HG02763 (cell line): ENCODE measurements at regions not wholly inside any gene's neighbourhood (a gene's known extent, or its start where the extent isn't known, plus 50 kb on each side); places are given as distances from the start of the nearest gene placed in this dataset.

Source experiments
- ATAC-seq: cut with Tn5 transposase; IDR thresholded peaks from one replicate; pipeline ENCODE4 v1.9.1; 2021; ENCODE audit warnings: mild to moderate bottlenecking, moderate library complexity; ENCODE audit not compliant: unreplicated experiment

DNA sequence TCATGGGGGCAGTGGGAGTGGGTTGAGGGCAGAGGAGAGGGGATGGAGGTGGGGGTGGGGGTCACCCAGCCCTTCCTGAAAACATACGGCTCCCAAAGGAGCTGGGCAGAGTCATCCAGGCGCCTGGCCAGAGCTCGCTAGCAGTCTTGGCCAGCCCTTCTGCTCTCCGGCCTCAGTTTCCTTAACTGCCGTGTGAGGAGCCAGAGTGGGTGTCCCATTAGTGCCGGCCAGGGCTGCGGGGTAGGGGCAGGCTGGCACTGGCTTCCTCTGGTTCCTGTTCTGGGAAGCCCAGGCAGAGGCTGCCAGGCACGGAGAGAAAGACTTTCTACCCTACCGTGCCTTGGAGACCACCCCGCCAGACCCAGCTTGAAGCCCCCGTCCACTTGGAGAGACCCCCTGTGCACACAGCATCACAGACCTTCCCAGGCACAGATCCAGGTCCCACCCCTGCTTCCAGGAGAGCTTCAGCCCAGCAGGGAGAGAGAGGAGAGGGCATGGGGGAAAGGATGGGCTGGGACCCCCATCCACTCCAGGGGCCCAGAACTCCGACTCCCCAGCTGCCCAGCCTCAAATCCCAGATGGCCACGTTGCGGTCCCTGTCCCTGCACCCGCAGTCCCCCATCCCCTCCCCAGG, 93.3 kb downstream of the RFLNA start:
- no peak for ATAC-seq

DNA sequence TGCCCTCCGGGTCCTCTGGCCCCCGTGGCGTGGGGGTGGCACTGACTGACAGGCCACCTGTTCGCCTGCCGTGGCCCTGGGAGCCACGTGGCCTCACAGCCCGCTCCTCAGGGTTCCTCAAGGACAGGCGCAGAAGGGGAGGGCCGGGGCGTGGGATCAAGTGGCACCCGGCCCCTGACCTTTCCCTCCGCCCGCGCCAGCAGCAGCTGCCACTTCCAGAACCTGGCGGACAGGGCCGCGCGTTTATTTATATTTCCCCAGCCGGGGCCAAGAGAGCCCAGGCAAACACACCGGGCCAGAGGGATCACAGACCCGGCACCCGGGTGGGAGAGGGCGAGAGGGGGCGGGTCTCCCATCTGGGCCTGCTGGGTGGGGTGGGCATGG, 92.6 kb downstream of the RFLNA start:
- no peak for ATAC-seq

DNA sequence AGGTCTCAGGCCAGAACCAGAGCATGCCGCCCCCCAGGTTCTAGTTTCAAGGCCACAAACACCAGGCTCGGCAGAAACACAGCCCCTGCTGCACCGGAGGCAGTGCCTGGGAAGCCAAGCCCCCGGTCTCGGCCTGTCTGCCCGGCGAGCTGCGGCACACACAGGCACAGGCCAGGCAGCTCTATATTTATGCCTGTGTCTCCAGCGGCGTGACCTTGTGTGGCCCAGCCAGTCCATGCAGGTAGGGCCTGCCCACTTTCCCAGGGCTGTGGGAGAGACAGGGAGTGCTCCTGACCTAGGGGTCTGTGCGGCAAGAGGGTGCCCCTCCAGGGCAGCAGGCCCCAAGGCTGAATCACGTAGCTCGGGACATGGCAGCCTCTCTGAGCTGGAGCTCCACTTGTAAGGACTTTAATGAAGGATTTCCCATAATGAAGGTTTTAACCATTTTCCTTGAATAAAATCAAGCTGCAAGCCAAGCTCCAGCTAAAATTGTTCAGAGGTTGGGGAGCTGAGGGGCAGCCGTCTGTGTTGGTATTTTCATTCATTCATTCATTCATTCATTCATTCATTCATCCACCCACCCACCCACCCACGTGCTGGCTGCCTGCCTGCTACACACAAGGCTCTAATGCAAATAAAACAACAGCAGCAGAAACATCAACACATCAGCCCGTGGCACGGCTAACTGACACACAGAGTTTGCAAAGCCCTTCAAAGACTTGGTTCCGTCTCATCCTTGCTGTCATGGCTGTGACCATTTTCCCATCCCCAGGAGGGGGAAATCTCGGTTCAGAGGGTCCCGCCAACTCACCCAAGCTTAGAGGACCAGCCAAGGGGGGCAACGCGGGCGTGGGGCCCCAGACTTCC, 92.0 kb downstream of the RFLNA start:
- no peak for ATAC-seq

DNA sequence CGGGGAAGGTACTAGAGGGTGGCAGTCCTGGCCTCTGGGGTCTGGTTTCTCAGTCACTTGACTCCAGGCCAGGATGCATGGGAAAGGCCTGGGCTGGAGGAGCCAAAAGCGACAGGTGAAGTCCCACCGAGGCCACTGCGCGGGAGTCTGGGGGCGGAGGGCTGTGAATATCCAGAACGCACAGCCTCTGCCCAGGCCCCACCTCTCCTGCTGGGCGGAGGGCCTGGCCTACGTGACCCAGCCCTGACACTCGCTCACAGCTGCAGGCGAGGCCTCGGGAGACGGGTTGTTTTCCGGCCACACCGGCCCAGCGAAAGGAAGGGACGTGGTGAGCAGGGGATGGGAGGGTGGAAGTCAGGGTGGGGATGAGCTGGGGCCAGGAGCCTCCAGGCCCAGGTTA, 91.2 kb downstream of the RFLNA start:
- ATAC-seq: no peak

DNA sequence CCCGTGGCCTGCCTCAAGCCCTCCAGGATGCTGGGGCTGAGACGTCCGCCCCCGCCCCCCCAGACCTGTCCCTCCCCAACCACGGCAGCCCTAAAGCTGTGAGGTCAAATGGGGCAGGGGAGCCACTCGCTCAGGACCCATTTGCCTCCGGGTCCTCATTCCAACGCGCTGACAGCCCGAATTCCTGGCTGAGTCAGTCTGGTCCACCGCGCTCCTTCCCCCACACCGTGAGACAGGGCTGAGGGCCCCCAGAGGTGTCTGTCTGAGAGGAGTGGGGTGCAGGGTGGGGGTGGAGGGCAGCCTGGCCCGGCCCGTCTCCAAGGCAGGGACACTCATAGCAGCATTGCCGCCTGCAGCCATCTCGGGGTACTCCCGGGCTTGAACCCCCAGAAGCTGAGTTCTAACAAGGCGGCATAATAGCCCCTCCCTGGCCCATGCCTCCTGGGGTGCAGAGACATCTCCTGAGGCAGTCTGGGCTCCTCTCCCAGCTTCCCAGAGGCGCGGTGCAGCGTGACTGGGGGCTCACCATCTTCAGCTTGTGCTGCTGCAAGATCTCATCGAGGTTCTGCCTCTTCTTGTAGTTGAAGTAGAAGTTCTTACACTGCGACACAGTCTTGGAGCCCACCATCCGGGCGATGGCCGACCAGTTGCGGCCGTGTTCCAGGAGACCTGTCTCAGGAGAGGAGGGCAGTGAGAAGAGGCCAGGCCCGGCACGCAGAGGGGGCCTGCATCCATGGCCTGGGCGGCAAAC, 90.5 kb downstream of the RFLNA start:
- ATAC-seq: no peak

DNA sequence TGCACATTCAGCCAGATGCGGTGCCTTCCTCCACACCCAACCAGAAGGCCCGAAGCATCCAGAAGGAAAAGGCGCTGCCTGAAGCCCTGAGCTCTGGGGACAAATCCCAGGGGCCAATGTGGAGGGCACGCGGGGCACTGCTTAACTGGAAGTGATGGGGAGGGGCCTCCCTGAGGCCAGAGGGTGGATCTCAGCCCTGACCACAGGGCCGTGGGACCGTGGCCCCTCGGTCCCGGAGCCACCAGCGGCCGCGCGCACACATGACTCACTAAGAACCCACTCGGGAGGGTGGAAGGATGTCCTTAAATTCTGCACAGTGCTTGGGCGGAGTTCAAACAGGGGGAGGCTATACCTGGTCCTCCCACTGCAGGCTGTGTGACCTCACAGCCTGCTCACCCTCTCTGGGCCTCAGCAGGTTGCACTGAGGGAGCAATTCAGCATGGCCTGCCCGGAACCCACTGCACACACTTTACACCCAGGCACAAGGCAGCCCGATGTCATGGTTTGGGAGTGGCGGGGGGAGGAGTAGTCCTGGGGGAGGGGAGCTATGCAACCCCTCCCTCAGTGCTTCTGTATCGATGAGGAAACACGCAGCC, 89.5 kb downstream of the RFLNA start:
- ATAC-seq: no peak

DNA sequence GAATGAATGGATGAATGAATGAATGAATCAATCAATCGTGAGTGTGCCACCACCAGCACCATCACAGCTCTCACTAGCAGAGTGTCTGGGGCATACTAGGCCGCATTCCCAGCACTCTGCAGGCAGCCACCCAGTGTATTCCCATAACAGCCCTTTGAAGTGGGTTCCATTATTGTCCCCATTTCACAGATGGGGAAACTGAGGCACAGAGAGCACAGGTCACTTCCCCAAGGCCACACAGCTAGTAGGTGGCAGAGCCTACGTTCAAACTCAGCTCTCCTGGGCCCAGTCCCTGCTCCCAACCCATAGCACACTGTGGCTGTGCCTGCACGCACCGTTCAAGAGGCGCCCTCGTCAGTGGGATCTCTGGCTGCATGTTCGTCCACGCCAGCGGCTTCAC, 88.1 kb downstream of the RFLNA start:
- ATAC-seq: no peak

DNA sequence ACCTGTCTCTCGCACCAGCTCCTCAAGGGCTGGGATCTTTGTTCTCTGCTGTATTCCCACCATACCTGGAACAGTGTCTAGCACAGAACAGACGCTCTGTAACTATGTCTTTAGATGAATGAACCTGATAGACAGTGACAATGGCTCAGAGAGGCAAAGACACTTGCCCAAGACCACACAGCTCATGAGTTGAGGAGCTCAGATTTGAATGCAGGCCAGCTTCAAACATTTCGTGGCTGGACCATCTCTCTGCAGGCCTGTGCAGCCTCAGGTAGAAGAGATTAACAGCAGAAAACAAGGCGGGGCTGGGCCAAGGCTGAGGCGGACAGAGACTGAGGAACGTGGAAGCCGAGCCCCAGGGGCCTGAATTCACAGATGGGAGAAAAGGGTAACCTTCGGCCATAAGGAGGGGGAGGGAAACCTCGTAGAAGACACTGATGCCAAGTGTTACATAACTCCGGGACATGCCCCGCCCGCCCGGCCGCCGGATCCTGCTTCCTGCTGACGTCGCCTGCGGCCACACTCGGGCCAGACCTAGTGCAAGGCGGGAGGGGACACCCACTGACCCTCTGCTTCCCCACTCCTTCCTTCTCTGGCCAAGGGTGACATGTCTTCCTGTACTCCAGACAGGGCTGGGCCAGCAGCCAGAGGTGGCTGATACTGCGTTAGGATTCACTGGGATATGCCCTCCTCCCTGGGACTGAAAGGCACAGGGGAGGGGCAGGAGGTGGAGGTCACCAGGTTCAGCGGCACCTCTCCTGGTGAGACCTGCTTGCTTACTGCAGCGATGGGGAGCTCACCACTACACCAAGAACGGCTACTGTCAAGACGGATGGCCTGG, 86.8 kb downstream of the RFLNA start:
- ATAC-seq: no peak

DNA sequence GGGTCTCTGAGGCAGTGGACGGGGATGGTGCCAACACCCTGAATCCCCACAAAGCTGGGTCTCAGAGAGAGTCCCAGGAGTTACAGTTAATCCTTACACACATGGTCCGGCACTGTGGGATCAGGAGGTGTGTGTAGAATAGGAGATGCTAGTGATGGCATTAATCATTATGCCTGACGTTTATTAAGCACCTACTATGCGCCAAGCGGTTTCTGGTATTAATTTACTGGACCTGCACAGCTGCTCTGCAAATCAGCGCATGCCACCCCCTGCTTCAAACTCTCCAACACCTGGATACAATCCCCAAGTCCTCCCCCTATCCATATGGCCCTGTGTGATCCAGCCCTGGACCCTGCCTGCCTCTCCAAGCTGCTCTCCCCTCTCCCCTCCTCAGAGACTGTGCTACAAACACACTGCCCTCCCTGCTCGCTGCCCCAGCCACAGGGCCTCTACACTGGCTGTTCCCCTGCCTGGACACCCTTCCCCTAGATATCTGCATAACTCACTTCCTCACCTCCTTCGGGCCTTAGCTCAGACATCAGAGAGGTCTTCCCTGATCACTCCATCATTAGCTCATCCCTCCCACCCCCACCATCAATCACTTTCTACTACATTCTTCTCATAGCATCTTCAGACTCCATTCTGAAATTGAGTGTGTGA, 86.0 kb downstream of the RFLNA start:
- no peak for ATAC-seq

DNA sequence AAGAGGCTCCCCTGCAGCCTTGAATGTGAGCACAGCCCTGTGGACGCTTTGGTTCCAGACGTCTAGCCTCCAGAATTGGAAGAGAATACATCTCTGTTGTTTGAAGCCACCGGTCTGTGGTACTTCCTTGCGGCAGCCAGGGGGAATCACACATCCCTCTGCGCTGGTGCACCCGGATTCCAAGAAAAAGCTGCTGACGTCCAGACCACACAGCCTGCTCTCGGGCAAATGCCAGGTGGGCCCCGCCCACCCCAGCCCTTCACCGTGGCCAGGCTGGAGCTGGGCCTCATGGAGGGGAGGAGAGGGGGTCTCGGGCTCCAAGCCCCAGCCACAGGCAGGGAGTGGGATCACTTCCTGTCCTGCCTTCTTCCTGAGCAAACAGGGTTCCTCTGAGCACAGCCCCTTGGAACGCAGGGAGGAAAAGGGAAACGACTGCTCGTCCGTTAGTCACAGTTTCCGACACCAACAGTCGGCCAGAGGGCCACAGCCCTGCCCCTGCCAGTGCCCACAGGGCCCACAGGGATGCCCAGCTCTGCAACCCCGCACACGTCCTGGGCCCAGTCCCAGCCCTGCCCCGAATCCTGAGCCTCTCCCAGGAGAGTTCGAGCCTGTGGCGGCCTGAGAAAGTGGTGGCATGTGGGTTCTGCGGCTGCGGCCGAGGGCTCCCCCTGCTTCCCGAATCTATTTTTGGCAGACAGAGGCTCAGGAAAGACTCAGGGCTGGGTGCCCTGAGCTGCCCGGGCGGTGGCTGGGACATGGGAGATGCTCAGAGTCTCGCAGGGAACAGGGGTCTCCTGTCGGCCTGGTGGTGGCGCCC, 85.3 kb downstream of the RFLNA start:
- no peak for ATAC-seq

DNA sequence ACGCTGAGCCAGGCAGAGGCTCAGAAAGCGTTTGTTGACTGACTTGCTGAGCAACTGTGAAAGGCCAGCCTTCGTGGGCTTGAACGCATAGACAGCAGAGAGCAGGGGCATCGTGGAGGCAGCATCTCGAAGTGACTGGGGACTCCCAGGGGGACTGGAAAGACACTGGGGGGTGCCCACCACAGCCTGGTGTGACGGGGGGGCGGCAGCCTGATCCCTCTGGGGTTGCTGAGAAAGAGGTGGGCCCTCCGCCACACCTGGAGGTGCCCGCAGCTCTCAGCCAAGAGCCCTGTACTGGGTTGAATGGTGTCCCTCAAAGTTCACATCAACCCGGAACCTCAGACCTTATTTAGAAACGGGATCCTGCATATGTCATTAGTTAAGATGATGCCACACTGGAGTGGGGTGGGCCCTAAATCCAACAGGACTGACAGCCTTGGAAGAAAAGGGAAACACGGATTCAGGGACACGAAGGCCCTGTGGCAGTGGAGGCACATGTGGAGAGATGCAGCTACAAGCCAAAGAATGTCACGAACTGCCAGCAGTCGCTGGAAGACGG, 84.6 kb downstream of the RFLNA start:
- ATAC-seq: no peak

DNA sequence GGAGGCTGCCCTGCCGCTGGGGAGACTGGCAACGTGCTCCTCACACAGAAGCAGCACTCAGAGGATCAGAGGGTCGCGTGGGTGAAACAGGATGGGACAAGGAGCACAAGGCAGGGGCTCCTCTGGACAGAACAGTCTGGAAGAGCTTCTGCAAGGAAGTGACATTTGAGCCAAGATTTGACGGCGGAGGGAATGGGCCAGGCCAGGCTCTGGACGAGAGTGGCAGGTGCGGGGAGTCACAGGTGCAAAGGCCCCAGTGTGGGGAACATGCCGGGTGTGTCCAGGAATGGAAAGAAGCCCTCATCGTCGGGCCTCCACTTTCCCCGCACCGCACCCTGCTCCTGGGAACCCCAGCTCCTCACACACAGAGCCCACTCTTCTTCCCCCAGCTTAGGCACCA, 84.0 kb downstream of the RFLNA start:
- no peak for ATAC-seq

DNA sequence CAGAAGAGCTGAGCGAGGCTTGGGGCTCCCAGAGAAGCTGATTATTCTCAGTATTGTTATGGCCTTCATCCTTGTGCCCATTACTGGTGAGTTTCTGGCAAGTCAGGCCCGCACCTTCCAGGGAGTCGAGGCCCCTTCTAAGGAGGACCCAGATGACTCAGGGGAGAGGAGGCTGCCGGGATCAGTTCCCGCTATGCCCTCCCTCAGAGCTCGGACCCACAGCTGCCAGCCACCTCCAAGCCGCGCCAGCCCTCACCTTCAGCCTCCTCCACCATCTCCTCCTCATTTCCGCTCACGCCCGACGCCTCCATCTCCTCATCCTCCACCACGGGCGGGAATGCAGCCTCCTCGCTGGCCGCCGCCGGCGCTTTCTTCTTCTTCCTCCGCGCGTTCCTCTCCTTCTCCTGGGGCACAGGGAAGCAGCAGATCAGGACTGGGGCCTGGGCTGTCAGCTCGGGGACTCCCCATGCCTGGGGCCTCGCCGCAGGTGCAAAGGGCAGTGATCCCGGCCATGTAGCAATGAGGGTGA, 83.2 kb downstream of the RFLNA start:
- no peak for ATAC-seq

DNA sequence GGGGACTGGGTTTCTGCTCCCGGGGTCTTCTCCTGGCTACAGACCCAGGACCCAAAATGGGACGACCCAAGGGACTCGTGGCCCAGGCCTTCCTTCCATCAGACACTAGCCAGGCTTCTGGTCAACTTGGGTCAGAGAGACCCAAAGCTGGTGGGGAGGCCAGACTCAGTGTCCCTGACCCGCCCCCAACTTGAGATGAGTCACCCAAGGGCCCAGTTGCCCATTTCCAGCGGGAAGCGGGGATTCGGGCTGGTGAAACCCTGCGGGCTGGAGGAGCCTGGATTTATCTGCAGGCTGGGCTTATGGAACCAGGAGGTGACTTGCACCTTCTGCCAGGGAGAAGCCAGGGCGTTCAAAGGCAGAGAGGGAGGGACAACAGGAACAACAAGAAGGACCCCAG, 81.5 kb downstream of the RFLNA start:
- no peak for ATAC-seq

DNA sequence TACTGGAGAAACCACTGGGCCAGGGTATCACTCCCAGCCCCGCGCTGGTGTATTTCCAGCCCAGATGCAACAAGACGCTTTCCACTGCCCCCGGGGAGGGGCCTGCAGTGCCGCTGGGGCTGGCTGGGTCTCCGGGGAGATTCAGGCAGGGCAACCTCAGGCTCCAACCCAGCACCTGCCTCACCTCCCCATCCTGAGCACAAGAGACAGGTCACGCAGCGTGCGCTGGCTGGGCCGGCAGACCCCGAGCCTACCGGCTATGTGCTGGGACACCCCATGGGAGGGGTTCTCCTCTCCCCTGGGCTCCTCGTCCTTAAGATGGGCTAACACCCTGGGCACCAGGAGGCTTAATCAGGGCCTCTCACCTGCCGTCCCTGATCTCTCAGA, 80.9 kb downstream of the RFLNA start:
- no peak for ATAC-seq

DNA sequence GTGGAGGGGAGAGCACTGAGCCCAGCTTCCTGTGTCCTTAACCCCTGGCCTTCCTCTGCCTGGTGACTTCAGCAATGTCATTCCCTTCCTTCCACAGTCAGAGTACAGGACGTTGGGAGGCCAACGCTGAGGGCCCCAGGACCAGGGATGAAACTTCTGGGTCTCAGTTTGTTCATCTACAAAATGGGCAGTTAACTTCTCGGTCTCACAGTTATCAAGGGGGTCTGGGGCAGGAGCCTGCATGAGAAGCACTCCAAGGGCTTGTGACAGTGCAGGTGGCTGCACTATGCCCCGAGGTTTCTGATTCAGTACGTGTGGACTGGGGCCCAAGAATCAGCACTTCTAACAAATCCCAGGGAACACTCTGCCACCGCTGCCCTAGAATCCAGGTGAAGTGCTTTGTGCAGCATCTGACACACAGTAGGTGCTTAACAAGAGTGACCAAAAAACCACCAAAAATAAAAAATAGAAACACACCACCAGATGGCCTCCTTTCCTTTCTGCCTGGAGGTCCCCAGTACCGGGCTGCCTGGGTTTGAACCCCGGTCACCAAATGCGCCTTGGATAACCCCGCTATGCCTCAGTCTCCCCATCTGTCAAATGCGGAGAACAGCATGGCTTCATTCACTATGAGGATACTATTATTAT, 80.4 kb downstream of the RFLNA start:
- no peak for ATAC-seq

DNA sequence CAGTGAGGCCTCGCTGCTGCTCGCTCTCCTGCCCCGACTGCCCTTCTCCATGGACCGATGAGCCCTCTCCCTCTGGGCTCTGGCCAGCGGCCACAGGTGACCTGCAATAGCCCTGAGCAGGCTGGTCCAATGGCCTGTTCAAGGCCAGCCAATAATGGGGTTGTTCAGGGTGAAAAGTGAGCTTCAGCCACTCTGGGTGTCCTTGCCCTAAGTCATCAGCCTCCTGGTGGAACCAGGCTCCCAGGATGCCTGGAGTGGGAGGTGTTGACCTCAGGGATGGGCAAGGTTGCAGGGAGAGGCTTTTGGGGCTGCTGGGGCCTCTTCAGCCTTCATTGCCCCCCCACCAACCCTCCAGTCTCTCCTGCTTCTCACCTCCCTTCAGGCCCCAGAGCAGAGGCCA, 79.7 kb downstream of the RFLNA start:
- ATAC-seq: no peak

DNA sequence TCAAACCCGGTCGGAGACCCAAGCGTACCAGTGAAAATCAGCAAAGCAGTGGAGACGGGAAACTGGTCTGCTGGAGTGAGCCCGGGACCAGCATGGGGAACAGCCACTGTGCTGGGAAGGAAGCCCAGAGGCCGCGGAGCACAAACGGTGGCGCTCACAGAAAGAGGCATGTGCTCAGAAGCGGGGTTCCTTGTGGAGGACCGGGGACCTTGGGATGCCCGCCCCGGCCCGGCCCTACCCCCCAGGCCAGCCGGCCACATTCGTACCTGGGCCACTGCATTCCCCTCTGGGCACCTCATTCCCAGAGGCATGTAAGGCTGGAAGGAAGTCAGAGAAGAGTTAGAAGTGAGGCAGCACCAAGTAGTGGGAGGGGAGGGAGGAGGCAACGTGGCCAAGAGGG, 79.3 kb downstream of the RFLNA start:
- no peak for ATAC-seq
